ENCODE measurements at regions not wholly inside any gene's neighbourhood (a gene's known extent, or its start where the extent isn't known, plus 50 kb on each side); places are given as distances from the start of the nearest gene placed in this dataset.

- TF ChIP-seq CTCF (IDR thresholded peaks at IDR 0.05; ENCODE audit: low read depth, low read length, missing input control) (no peak), GABPA (IDR thresholded peaks at IDR 0.05 in 1 of 2, conservative IDR thresholded peaks at IDR 0.05 in 1 of 2) (no peak), YY1 (IDR thresholded peaks at IDR 0.05) (no peak), SP1 (IDR thresholded peaks at IDR 0.05) (no peak), NR2F2 (IDR thresholded peaks at IDR 0.05) (no peak), ATF3 (IDR thresholded peaks at IDR 0.05) (no peak), JUND (IDR thresholded peaks at IDR 0.05) (no peak), MAX (IDR thresholded peaks at IDR 0.05) (no peak), TAF1 (conservative IDR thresholded peaks at IDR 0.05) (no peak), REST (IDR thresholded peaks at IDR 0.05) (no peak)
Observed at GRCh38 chr7:80334908-80335307, 177.0 kb downstream of the GNAT3 start.

Data from liver (tissue), 3 donors.